ENCODE measurements at regions not wholly inside any gene's neighbourhood (a gene's known extent, or its start where the extent isn't known, plus 50 kb on each side); places are given as distances from the start of the nearest gene placed in this dataset.
A peak's percentile ranks its signal among the peaks of the same experiment; 100 is the strongest.

DNA sequence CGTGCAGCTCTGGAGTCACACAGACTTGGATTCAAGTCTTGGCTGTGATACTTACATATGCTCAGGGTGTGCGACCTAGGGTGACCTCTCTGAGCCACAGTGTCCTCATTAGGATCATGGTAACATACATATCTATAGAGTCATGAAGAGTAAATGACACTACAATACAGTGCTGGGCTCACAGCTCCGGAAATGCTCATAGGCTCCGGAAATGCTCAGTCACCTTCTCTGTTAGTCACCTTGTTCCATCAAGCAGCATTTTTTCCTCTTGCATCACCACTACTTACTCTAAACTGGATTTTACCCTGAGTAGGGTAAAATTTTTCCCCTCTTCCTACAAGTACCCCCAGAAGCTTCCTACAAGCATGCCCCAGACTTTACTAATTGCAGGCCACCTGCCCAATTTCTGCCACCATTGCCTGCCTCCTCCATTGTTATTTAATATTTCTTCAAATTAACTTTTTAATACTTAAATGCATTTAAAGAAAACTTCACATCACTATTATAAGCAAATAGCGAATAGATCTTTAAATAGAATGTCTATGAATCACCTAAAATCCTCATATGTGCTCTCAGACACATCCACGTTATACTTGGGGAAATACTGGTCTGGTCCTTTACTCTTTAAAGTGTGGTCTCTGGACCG lies 147.6 kb upstream of the SPRY4 start (continued):
- TF ChIP-seq, protein P1, sequence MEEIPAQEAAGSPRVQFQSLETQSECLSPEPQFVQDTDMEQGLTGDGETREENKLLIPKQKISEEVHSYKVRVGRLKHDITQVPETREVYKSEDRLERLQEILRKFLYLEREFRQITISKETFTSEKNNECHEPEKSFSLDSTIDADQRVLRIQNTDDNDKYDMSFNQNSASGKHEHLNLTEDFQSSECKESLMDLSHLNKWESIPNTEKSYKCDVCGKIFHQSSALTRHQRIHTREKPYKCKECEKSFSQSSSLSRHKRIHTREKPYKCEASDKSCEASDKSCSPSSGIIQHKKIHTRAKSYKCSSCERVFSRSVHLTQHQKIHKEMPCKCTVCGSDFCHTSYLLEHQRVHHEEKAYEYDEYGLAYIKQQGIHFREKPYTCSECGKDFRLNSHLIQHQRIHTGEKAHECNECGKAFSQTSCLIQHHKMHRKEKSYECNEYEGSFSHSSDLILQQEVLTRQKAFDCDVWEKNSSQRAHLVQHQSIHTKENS (CRISPR knock-in tag; IDR thresholded peaks at IDR 0.05), result no peak
- TF ChIP-seq IRF2 (CRISPR knock-in tag; IDR thresholded peaks at IDR 0.05) (no peak), SAFB (IDR thresholded peaks at IDR 0.05; ENCODE audit: borderline replicate concordance, low read depth, low read length) (no peak), OTX1 (CRISPR knock-in tag; IDR thresholded peaks at IDR 0.05) (no peak), KLF13 (tag; IDR thresholded peaks at IDR 0.05; ENCODE audit: borderline replicate concordance, low read depth) (no peak), NFXL1 (CRISPR knock-in tag; IDR thresholded peaks at IDR 0.05) (no peak), ZNF764 (CRISPR knock-in tag; IDR thresholded peaks at IDR 0.05; ENCODE audit: low read depth) (no peak), ZFX (CRISPR knock-in tag; IDR thresholded peaks at IDR 0.05) (no peak), FIP1L1 (IDR thresholded peaks at IDR 0.05; ENCODE audit: low read depth, low read length, poor library complexity, severe bottlenecking) (no peak), ZNF121 (CRISPR knock-in tag; conservative IDR thresholded peaks at IDR 0.05) (no peak), ZFP1 (CRISPR knock-in tag; IDR thresholded peaks at IDR 0.05) (no peak), ATF7 (IDR thresholded peaks at IDR 0.05) (peak; percentile 91), GATAD2B (IDR thresholded peaks at IDR 0.05; ENCODE audit: borderline replicate concordance) (no peak), TGIF2 (CRISPR knock-in tag; IDR thresholded peaks at IDR 0.05) (no peak)
- TF ChIP-seq, protein P2, sequence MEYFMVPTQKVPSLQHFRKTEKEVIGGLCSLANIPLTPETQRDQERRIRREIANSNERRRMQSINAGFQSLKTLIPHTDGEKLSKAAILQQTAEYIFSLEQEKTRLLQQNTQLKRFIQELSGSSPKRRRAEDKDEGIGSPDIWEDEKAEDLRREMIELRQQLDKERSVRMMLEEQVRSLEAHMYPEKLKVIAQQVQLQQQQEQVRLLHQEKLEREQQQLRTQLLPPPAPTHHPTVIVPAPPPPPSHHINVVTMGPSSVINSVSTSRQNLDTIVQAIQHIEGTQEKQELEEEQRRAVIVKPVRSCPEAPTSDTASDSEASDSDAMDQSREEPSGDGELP (CRISPR knock-in tag; IDR thresholded peaks at IDR 0.05; ENCODE audit: borderline replicate concordance), result no peak
- TF ChIP-seq, protein P3, sequence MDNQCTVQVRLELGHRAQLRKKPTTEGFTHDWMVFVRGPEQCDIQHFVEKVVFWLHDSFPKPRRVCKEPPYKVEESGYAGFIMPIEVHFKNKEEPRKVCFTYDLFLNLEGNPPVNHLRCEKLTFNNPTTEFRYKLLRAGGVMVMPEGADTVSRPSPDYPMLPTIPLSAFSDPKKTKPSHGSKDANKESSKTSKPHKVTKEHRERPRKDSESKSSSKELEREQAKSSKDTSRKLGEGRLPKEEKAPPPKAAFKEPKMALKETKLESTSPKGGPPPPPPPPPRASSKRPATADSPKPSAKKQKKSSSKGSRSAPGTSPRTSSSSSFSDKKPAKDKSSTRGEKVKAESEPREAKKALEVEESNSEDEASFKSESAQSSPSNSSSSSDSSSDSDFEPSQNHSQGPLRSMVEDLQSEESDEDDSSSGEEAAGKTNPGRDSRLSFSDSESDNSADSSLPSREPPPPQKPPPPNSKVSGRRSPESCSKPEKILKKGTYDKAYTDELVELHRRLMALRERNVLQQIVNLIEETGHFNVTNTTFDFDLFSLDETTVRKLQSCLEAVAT (IDR thresholded peaks at IDR 0.05), result no peak
- TF ChIP-seq, protein P4, sequence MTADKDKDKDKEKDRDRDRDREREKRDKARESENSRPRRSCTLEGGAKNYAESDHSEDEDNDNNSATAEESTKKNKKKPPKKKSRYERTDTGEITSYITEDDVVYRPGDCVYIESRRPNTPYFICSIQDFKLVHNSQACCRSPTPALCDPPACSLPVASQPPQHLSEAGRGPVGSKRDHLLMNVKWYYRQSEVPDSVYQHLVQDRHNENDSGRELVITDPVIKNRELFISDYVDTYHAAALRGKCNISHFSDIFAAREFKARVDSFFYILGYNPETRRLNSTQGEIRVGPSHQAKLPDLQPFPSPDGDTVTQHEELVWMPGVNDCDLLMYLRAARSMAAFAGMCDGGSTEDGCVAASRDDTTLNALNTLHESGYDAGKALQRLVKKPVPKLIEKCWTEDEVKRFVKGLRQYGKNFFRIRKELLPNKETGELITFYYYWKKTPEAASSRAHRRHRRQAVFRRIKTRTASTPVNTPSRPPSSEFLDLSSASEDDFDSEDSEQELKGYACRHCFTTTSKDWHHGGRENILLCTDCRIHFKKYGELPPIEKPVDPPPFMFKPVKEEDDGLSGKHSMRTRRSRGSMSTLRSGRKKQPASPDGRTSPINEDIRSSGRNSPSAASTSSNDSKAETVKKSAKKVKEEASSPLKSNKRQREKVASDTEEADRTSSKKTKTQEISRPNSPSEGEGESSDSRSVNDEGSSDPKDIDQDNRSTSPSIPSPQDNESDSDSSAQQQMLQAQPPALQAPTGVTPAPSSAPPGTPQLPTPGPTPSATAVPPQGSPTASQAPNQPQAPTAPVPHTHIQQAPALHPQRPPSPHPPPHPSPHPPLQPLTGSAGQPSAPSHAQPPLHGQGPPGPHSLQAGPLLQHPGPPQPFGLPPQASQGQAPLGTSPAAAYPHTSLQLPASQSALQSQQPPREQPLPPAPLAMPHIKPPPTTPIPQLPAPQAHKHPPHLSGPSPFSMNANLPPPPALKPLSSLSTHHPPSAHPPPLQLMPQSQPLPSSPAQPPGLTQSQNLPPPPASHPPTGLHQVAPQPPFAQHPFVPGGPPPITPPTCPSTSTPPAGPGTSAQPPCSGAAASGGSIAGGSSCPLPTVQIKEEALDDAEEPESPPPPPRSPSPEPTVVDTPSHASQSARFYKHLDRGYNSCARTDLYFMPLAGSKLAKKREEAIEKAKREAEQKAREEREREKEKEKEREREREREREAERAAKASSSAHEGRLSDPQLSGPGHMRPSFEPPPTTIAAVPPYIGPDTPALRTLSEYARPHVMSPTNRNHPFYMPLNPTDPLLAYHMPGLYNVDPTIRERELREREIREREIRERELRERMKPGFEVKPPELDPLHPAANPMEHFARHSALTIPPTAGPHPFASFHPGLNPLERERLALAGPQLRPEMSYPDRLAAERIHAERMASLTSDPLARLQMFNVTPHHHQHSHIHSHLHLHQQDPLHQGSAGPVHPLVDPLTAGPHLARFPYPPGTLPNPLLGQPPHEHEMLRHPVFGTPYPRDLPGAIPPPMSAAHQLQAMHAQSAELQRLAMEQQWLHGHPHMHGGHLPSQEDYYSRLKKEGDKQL (CRISPR knock-in tag; IDR thresholded peaks at IDR 0.05; ENCODE audit: borderline replicate concordance), result no peak
- TF ChIP-seq, protein P5, sequence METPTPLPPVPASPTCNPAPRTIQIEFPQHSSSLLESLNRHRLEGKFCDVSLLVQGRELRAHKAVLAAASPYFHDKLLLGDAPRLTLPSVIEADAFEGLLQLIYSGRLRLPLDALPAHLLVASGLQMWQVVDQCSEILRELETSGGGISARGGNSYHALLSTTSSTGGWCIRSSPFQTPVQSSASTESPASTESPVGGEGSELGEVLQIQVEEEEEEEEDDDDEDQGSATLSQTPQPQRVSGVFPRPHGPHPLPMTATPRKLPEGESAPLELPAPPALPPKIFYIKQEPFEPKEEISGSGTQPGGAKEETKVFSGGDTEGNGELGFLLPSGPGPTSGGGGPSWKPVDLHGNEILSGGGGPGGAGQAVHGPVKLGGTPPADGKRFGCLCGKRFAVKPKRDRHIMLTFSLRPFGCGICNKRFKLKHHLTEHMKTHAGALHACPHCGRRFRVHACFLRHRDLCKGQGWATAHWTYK (CRISPR knock-in tag; IDR thresholded peaks at IDR 0.05), result no peak

All from K562 (cell line).